HepG2 (cell line): ENCODE measurements at regions not wholly inside any gene's neighbourhood (a gene's known extent, or its start where the extent isn't known, plus 50 kb on each side); places are given as distances from the start of the nearest gene placed in this dataset.

ENCODE experiments used
- ATAC-seq: fragments of 200-7000 bp; cut with Tn5 transposase; 3 replicates; pipeline ENCODE4 v1.9.1; 2020; ENCODE audit warnings: mild to moderate bottlenecking, moderate library complexity
- BruUV-seq: library from RNA; stranded (reverse); fragments of 400-500 nt; replicated peaks from 2 replicates; lab custom pipeline; 2021; lab: Mats Ljungman, UMichigan
- CTCF ChIA-PET: fragments of 300-600 bp; formaldehyde crosslinking; extraction: SDS; loops from one replicate; lab custom pipeline; 2021; ENCODE audit warnings: low total read pairs, inconsistent platforms, low intra/inter-chr PET ratio; lab: Yijun Ruan, JAX
- POLR2A ChIA-PET: fragments of 350-600 bp; sonication (Branson Sonifier 250); formaldehyde crosslinking; loops from one replicate; lab custom pipeline; 2020; ENCODE audit warnings: antibody characterized with exemption, inconsistent platforms; lab: Yijun Ruan, JAX
- DNase-seq: peaks from one replicate; pipeline ENCODE4 v3.0.0-alpha.2; 2015; ENCODE audit warnings: low spot score
- FAIRE-seq: peaks from 3 replicates; lab custom pipeline; 2011; peaks lifted over from hg19 to GRCh38; lab: Jason Lieb, UNC
- H2AFZ ChIP-seq: one replicate; pipeline ENCODE4 v1.6.1; 2011; ENCODE audit warnings: low read length, inconsistent platforms
- H3K27ac ChIP-seq: fragments of 300-600 bp; 3 replicates; pipeline ENCODE4 v1.8.0; 2011; ENCODE audit warnings: mixed run types, mild to moderate bottlenecking, mixed read lengths, low read length, inconsistent platforms; ENCODE audit not compliant: insufficient read depth; ENCODE audit errors: extremely low read length
- H3K27me3 ChIP-seq, 2 experiments: fragments of 200-600 bp in 1 of 2; 2 replicates in 1 of 2; 3 replicates in 1 of 2; pipeline versions ENCODE4 v1.6.0 to v1.8.0; 2011; ENCODE audit warnings: low read length in 2 of 2, mild to moderate bottlenecking in 2 of 2, moderate library complexity in 2 of 2, inconsistent platforms in 1 of 2; ENCODE audit not compliant: insufficient read depth in 2 of 2, control insufficient read depth in 1 of 2
- H3K36me3 ChIP-seq, 2 experiments: fragments of 200-600 bp in 1 of 2; replicated peaks in 1 of 2; 2 replicates in 1 of 2; 3 replicates in 1 of 2; pipeline versions ENCODE4 v1.5.1 to v1.8.0; 2011; ENCODE audit warnings: low read length in 2 of 2, inconsistent platforms in 1 of 2; ENCODE audit not compliant: insufficient read depth in 2 of 2, control insufficient read depth in 1 of 2
- H3K4me1 ChIP-seq: 2 replicates; pipeline ENCODE4 v1.5.1; 2012; ENCODE audit warnings: low read length, inconsistent platforms; ENCODE audit not compliant: insufficient read depth
- H3K4me2 ChIP-seq: 2 replicates; pipeline ENCODE4 v1.6.0; 2011; ENCODE audit warnings: low read depth, low read length, inconsistent platforms
- H3K4me3 ChIP-seq, 3 experiments: fragments of 200-600 bp in 1 of 3; sonication (generic), shearing (Covaris generic) in 1 of 3; replicated peaks in 1 of 3; 2 replicates each; pipeline ENCODE4 v1.5.1; 2011 to 2016; ENCODE audit warnings: low read length in 3 of 3, inconsistent platforms in 2 of 3, low read depth in 2 of 3, mild to moderate bottlenecking in 2 of 3, control low read depth in 1 of 3, mixed read lengths in 1 of 3; ENCODE audit not compliant: insufficient read depth in 1 of 3
- H3K79me2 ChIP-seq: one replicate; pipeline ENCODE4 v1.6.1; 2011; ENCODE audit warnings: low read length, inconsistent platforms; ENCODE audit not compliant: insufficient read depth
- H3K9ac ChIP-seq: 2 replicates; pipeline ENCODE4 v1.6.0; 2011; ENCODE audit warnings: mild to moderate bottlenecking, low read depth, low read length, inconsistent platforms; ENCODE audit not compliant: insufficient read depth
- H3K9me3 ChIP-seq: 2 replicates; pipeline ENCODE4 v1.5.1; 2012; ENCODE audit warnings: mild to moderate bottlenecking, low read length
- H4K20me1 ChIP-seq: 2 replicates; pipeline ENCODE4 v1.6.0; 2011; ENCODE audit warnings: inconsistent platforms, mild to moderate bottlenecking, low read length, moderate library complexity; ENCODE audit not compliant: insufficient read depth
- CENPT ChIP-seq: sonication (generic); formaldehyde crosslinking; IDR thresholded peaks from 2 replicates; pipeline ENCODE4 v1.8.0; 2022; ENCODE audit warnings: low read depth, mild to moderate bottlenecking, moderate library complexity, missing genetic modification reagents
- MAFF ChIP-seq: IDR thresholded peaks from 2 replicates; pipeline ENCODE4 v1.6.1; 2011; ENCODE audit warnings: low read depth, low read length, improper control_type of control experiment
- NR2C2 ChIP-seq: sonication (generic); formaldehyde crosslinking; IDR thresholded peaks from 2 replicates; pipeline ENCODE4 v1.4.0; 2020; ENCODE audit warnings: missing genetic modification reagents, mild to moderate bottlenecking, moderate library complexity, borderline replicate concordance
- PHF5A ChIP-seq: IDR thresholded peaks from one replicate; pipeline ENCODE4 v1.6.1; 2018; ENCODE audit warnings: low read depth, missing genetic modification reagents; ENCODE audit not compliant: unreplicated experiment
- RBM39 ChIP-seq: fragments of 200-400 bp; formaldehyde crosslinking; IDR thresholded peaks from one replicate; pipeline ENCODE4 v1.6.1; 2018; ENCODE audit warnings: antibody characterized with exemption, mild to moderate bottlenecking, low read depth, low read length; ENCODE audit not compliant: poor library complexity, severe bottlenecking
- SP4 ChIP-seq: sonication (generic); formaldehyde crosslinking; IDR thresholded peaks from 2 replicates; pipeline ENCODE4 v1.8.1; 2023; ENCODE audit warnings: mild to moderate bottlenecking, missing genetic modification reagents
- ZBTB14 ChIP-seq: sonication (generic); formaldehyde crosslinking; IDR thresholded peaks from 2 replicates; pipeline ENCODE4 v1.4.0; 2020; ENCODE audit warnings: missing genetic modification reagents
- ZC3H4 ChIP-seq: sonication (generic); formaldehyde crosslinking; IDR thresholded peaks from 2 replicates; pipeline ENCODE4 v1.4.0; 2020; ENCODE audit warnings: missing genetic modification reagents, borderline replicate concordance
- ZSCAN21 ChIP-seq: sonication (generic); formaldehyde crosslinking; IDR thresholded peaks from 2 replicates; pipeline ENCODE4 v1.8.0; 2022; ENCODE audit warnings: mild to moderate bottlenecking, missing genetic modification reagents, moderate library complexity, borderline replicate concordance
- WGBS: methylation state at CpG from one replicate; pipeline ENCODE4 v1.1.6; 2017; ENCODE audit warnings: low lambda C conversion rate; 5-methylcytosine and 5-hydroxymethylcytosine counted together
- in situ Hi-C: cut with HindIII; loops from 2 replicates; pipeline ENCODE4 v1.10.0; 2017; ENCODE audit warnings: low pct_unique_long_range_greater_than_20kb; ENCODE audit not compliant: extremely low pct_ligation_motif_present
- intact Hi-C: fragments of 100-400 bp; cut with micrococcal nuclease; formaldehyde crosslinking; loops from one replicate; pipeline ENCODE4 v1.10.0; 2022; ENCODE audit not compliant: unreplicated experiment
- TF ChIP-seq, protein P1 (sequence below): sonication (generic); formaldehyde crosslinking; conservative IDR thresholded peaks from 2 replicates; pipeline ENCODE4 v1.4.0; 2020; ENCODE audit warnings: mild to moderate bottlenecking, missing genetic modification reagents, moderate library complexity

DNA sequence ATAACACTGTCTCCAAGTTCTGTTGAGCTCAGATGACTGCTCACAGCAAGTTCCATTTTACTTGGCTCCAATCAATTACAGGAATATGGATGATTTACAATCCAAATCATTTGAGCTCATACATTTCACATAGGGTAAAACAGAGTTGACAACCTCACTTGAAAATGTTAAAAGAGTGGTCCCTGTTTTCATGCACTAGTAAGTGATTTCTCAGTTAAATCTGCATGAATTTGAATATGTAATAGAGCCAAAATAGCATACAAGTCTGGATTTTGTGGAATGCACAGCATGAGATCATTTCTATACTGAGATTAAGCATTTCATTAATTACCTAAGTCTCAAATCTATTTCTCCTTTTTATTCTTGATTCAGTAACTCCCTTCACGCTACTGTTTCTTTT is 217.6 kb downstream of the SIM1 start:
- ATAC-seq: no peak
- H4K20me1 ChIP-seq: no peaks in the 10 kb centered on the region
- H2AFZ ChIP-seq: no peak overlapping the region
- no peak overlapping the region for H3K27ac ChIP-seq
- TF ChIP-seq ZC3H4 (CRISPR knock-in tag) (no peak), ZBTB14 (no peak), ZSCAN21 (no peak), PHF5A (CRISPR knock-in tag) (no peak), CENPT (CRISPR knock-in tag) (no peak), NR2C2 (CRISPR knock-in tag) (no peak), RBM39 (no peak), MAFF (no peak), SP4 (no peak)
- TF ChIP-seq, protein P1, sequence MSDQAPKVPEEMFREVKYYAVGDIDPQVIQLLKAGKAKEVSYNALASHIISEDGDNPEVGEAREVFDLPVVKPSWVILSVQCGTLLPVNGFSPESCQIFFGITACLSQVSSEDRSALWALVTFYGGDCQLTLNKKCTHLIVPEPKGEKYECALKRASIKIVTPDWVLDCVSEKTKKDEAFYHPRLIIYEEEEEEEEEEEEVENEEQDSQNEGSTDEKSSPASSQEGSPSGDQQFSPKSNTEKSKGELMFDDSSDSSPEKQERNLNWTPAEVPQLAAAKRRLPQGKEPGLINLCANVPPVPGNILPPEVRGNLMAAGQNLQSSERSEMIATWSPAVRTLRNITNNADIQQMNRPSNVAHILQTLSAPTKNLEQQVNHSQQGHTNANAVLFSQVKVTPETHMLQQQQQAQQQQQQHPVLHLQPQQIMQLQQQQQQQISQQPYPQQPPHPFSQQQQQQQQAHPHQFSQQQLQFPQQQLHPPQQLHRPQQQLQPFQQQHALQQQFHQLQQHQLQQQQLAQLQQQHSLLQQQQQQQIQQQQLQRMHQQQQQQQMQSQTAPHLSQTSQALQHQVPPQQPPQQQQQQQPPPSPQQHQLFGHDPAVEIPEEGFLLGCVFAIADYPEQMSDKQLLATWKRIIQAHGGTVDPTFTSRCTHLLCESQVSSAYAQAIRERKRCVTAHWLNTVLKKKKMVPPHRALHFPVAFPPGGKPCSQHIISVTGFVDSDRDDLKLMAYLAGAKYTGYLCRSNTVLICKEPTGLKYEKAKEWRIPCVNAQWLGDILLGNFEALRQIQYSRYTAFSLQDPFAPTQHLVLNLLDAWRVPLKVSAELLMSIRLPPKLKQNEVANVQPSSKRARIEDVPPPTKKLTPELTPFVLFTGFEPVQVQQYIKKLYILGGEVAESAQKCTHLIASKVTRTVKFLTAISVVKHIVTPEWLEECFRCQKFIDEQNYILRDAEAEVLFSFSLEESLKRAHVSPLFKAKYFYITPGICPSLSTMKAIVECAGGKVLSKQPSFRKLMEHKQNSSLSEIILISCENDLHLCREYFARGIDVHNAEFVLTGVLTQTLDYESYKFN (CRISPR knock-in tag): no peak
- TF ChIP-seq, all 625 proteins: peak for 0
- H3K9ac ChIP-seq: no peak overlapping the region
- FAIRE-seq (no peak), DNase-seq (no peak)
- WGBS: 68% methylated on average over 1 of the region's 1 CpG
- H3K27me3 ChIP-seq: no peaks in the 10 kb centered on the region
- intact Hi-C loops (no loop called here), in situ Hi-C loops (no loop called here)
- ChIA-PET POLR2A (no interaction called here), CTCF (no interaction called here)
- H3K79me2 ChIP-seq: no peaks in the 10 kb centered on the region
- no peaks in the 10 kb centered on the region for H3K9me3 ChIP-seq
- no peak overlapping the region for H3K4me3 ChIP-seq
- no peaks in the 10 kb centered on the region for H3K4me1 ChIP-seq
- H3K4me2 ChIP-seq: no peak overlapping the region
- BruUV-seq: no TSS peak
- no peaks in the 10 kb centered on the region for H3K36me3 ChIP-seq
